Prostate gland (tissue), 2 donors: ENCODE measurements at regions not wholly inside any gene's neighbourhood (a gene's known extent, or its start where the extent isn't known, plus 50 kb on each side); places are given as distances from the start of the nearest gene placed in this dataset.

ENCODE experiments used
- POLR2A ChIP-seq: fragments of 450-650 bp; IDR thresholded peaks from one replicate; pipeline ENCODE4 v1.6.1; 2016; ENCODE audit warnings: antibody characterized with exemption, mild to moderate bottlenecking
- POLR2AphosphoS5 ChIP-seq: sonication (generic); formaldehyde crosslinking; IDR thresholded peaks from one replicate; pipeline ENCODE4 v1.6.1; 2017; ENCODE audit warnings: antibody characterized with exemption
- TF ChIP-seq, protein P1 (sequence below), 4 experiments: fragments of 200-600 bp in 2 of 4; fragments of 450-650 bp in 2 of 4; sonication (generic) in 2 of 4; IDR thresholded peaks; 1 replicate in 3 of 4; 2 replicates in 1 of 4; pipeline ENCODE4 v1.5.1; 2016 to 2019; ENCODE audit warnings: antibody characterized with exemption in 4 of 4, mild to moderate bottlenecking in 2 of 4, moderate library complexity in 2 of 4

GRCh38 chr9:107872457-107873192 lies 383.1 kb upstream of the KLF4 start:
- TF ChIP-seq POLR2A (no peak), POLR2AphosphoS5 (no peak)
- TF ChIP-seq, protein P1, sequence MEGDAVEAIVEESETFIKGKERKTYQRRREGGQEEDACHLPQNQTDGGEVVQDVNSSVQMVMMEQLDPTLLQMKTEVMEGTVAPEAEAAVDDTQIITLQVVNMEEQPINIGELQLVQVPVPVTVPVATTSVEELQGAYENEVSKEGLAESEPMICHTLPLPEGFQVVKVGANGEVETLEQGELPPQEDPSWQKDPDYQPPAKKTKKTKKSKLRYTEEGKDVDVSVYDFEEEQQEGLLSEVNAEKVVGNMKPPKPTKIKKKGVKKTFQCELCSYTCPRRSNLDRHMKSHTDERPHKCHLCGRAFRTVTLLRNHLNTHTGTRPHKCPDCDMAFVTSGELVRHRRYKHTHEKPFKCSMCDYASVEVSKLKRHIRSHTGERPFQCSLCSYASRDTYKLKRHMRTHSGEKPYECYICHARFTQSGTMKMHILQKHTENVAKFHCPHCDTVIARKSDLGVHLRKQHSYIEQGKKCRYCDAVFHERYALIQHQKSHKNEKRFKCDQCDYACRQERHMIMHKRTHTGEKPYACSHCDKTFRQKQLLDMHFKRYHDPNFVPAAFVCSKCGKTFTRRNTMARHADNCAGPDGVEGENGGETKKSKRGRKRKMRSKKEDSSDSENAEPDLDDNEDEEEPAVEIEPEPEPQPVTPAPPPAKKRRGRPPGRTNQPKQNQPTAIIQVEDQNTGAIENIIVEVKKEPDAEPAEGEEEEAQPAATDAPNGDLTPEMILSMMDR (IDR thresholded peaks at IDR 0.05), result no peak
